HG03196 (cell line): ENCODE measurements at regions not wholly inside any gene's neighbourhood (a gene's known extent, or its start where the extent isn't known, plus 50 kb on each side); places are given as distances from the start of the nearest gene placed in this dataset.
"Not testable (repeated sequence)": the region's sequence is repeated elsewhere in the genome, so short reads cannot be mapped to it uniquely, and the experiment has no call there.

ENCODE experiments used
- ATAC-seq: cut with Tn5 transposase; IDR thresholded peaks from one replicate; pipeline ENCODE4 v1.9.1; 2021; ENCODE audit not compliant: unreplicated experiment

- no peak for ATAC-seq
These were observed 53.1 kb downstream of the GGTLC2 start for GRCh38 chr22:22697377-22698117.

GRCh38 chr22:22698263-22698750, 53.9 kb downstream of the GGTLC2 start:
- no peak for ATAC-seq

- no peak for ATAC-seq
These were observed 56.2 kb downstream of the GGTLC2 start for GRCh38 chr22:22700631-22701030.

- ATAC-seq, result not testable (repeated sequence)
These were observed 57.1 kb downstream of the GGTLC2 start for GRCh38 chr22:22701557-22701956.

- ATAC-seq, result no peak
These were observed 58.1 kb downstream of the GGTLC2 start for GRCh38 chr22:22702237-22703202.

GRCh38 chr22:22703203-22703570, 58.8 kb downstream of the GGTLC2 start:
- ATAC-seq, result no peak

GRCh38 chr22:22703715-22704114, 59.3 kb downstream of the GGTLC2 start:
- ATAC-seq, result no peak

- no peak for ATAC-seq
These were observed 59.9 kb downstream of the GGTLC2 start for GRCh38 chr22:22704156-22704946.

GRCh38 chr22:22705328-22706100, 61.1 kb downstream of the GGTLC2 start:
- no peak for ATAC-seq

- ATAC-seq, result no peak
These were observed 62.0 kb downstream of the GGTLC2 start for GRCh38 chr22:22706253-22706915.

GRCh38 chr22:22709719-22710445, 65.5 kb downstream of the GGTLC2 start:
- no peak for ATAC-seq

- ATAC-seq, result no peak
These were observed 66.5 kb downstream of the GGTLC2 start for GRCh38 chr22:22710719-22711531.

- no peak for ATAC-seq
These were observed 67.1 kb downstream of the GGTLC2 start for GRCh38 chr22:22711532-22711913.

GRCh38 chr22:22712092-22712658, 67.8 kb downstream of the GGTLC2 start:
- ATAC-seq, result no peak

- ATAC-seq, result no peak
These were observed 68.4 kb downstream of the GGTLC2 start for GRCh38 chr22:22712666-22713365.

GRCh38 chr22:22713416-22713815, 69.0 kb downstream of the GGTLC2 start:
- no peak for ATAC-seq

GRCh38 chr22:22714600-22715335, 70.4 kb downstream of the GGTLC2 start:
- no peak for ATAC-seq
